Endothelial cell (in vitro differentiated cells): ENCODE measurements at regions not wholly inside any gene's neighbourhood (a gene's known extent, or its start where the extent isn't known, plus 50 kb on each side); places are given as distances from the start of the nearest gene placed in this dataset.
"Not testable (repeated sequence)": the region's sequence is repeated elsewhere in the genome, so short reads cannot be mapped to it uniquely, and the experiment has no call there.

ENCODE experiments used
- DNase-seq: peaks from one replicate; pipeline ENCODE4 v3.0.0; 2021; ENCODE audit warnings: low spot score
- H3K27ac Mint-ChIP-seq: one replicate; pipeline ENCODE4 v1.8.0; 2021; ENCODE audit warnings: mixed read lengths, inconsistent platforms; ENCODE audit not compliant: unreplicated experiment
- H3K27me3 Mint-ChIP-seq: one replicate; pipeline ENCODE4 v1.8.0; 2021; ENCODE audit warnings: mild to moderate bottlenecking, moderate library complexity, mixed read lengths, inconsistent platforms; ENCODE audit not compliant: unreplicated experiment
- H3K36me3 Mint-ChIP-seq: one replicate; pipeline ENCODE4 v1.8.0; 2021; ENCODE audit warnings: mild to moderate bottlenecking, low read depth, mixed read lengths, inconsistent platforms; ENCODE audit not compliant: unreplicated experiment
- H3K4me1 Mint-ChIP-seq: one replicate; pipeline ENCODE4 v1.8.0; 2021; ENCODE audit warnings: mild to moderate bottlenecking, mixed read lengths, inconsistent platforms; ENCODE audit not compliant: unreplicated experiment
- H3K4me3 Mint-ChIP-seq: one replicate; pipeline ENCODE4 v1.8.0; 2021; ENCODE audit warnings: mild to moderate bottlenecking, mixed read lengths, inconsistent platforms; ENCODE audit not compliant: unreplicated experiment
- H3K9me3 Mint-ChIP-seq: one replicate; pipeline ENCODE4 v1.8.0; 2021; ENCODE audit warnings: mixed read lengths, inconsistent platforms; ENCODE audit not compliant: unreplicated experiment
- CTCF ChIP-seq: fragments of 200-600 bp; sonication (generic); IDR thresholded peaks from one replicate; pipeline ENCODE4 v1.5.0; 2021; ENCODE audit warnings: antibody characterized with exemption; ENCODE audit not compliant: unreplicated experiment

- H3K4me1 Mint-ChIP-seq, result no peaks in the 10 kb centered on the region
- H3K27me3 Mint-ChIP-seq, result no peaks in the 10 kb centered on the region
- H3K4me3 Mint-ChIP-seq, result no peak overlapping the region
- TF ChIP-seq CTCF, result no peak
- H3K36me3 Mint-ChIP-seq, result no peaks in the 10 kb centered on the region
- no peaks in the 10 kb centered on the region for H3K9me3 Mint-ChIP-seq
- H3K27ac Mint-ChIP-seq, result no peak overlapping the region
- DNase-seq, result no peak
Observed at GRCh38 chr5:56402266-56403220, 169.4 kb upstream of the ANKRD55 start.

GRCh38 chr5:56397796-56398195 lies 164.7 kb upstream of the ANKRD55 start:
- H3K9me3 Mint-ChIP-seq, H3K4me3 Mint-ChIP-seq, H3K36me3 Mint-ChIP-seq, H3K27ac Mint-ChIP-seq, DNase-seq, H3K27me3 Mint-ChIP-seq, H3K4me1 Mint-ChIP-seq: not testable (repeated sequence)

GRCh38 chr5:56396634-56397033 lies 163.5 kb upstream of the ANKRD55 start:
- H3K9me3 Mint-ChIP-seq, result peaks cover 5% of the 10 kb centered on the region
- DNase-seq, result no peak
- H3K36me3 Mint-ChIP-seq, result no peaks in the 10 kb centered on the region
- H3K4me1 Mint-ChIP-seq, result no peaks in the 10 kb centered on the region
- H3K4me3 Mint-ChIP-seq, result no peak overlapping the region
- H3K27ac Mint-ChIP-seq, result no peak overlapping the region
- TF ChIP-seq CTCF, result no peak
- peaks cover 2% of the 10 kb centered on the region for H3K27me3 Mint-ChIP-seq

- H3K4me1 Mint-ChIP-seq, result no peaks in the 10 kb centered on the region
- no peak for TF ChIP-seq CTCF
- H3K9me3 Mint-ChIP-seq, result no peaks in the 10 kb centered on the region
- peaks cover 2% of the 10 kb centered on the region for H3K27me3 Mint-ChIP-seq
- no peak overlapping the region for H3K27ac Mint-ChIP-seq
- H3K36me3 Mint-ChIP-seq, result no peaks in the 10 kb centered on the region
- no peak overlapping the region for H3K4me3 Mint-ChIP-seq
- no peak for DNase-seq
Observed at GRCh38 chr5:56389261-56389660, 156.1 kb upstream of the ANKRD55 start.

- Mint-ChIP-seq H3K4me3 (no peak overlapping the region), H3K9me3 (no peaks in the 10 kb centered on the region), H3K27ac (no peak overlapping the region), H3K27me3 (no peaks in the 10 kb centered on the region), H3K4me1 (no peaks in the 10 kb centered on the region), H3K36me3 (no peaks in the 10 kb centered on the region)
- no peak for DNase-seq
- no peak for TF ChIP-seq CTCF
Observed at GRCh38 chr5:56388229-56388985, 155.3 kb upstream of the ANKRD55 start.
